Endothelial cell of umbilical vein (primary cell): ENCODE measurements at regions not wholly inside any gene's neighbourhood (a gene's known extent, or its start where the extent isn't known, plus 50 kb on each side); places are given as distances from the start of the nearest gene placed in this dataset.

ENCODE experiments used
- CTCF ChIP-seq, 2 donors: IDR thresholded peaks; 1 replicate in 1 of 2; 2 replicates in 1 of 2; pipeline ENCODE4 v1.5.1; 2011; ENCODE audit warnings: low read length in 2 of 2, mild to moderate bottlenecking in 2 of 2, moderate library complexity in 2 of 2, control low read depth in 1 of 2, inconsistent platforms in 1 of 2, low read depth in 1 of 2; ENCODE audit not compliant: insufficient read depth in 1 of 2; ENCODE audit errors: extremely low read depth in 1 of 2
- EZH2 ChIP-seq: IDR thresholded peaks from 2 replicates; pipeline ENCODE4 v1.6.1; 2012; ENCODE audit warnings: borderline replicate concordance, low read depth, mild to moderate bottlenecking, moderate library complexity, low read length, inconsistent platforms; ENCODE audit not compliant: severe bottlenecking
- GATA2 ChIP-seq: IDR thresholded peaks from 2 replicates; pipeline ENCODE4 v1.7.0; 2011; ENCODE audit warnings: low read depth, mild to moderate bottlenecking, moderate library complexity, mixed read lengths, low read length; ENCODE audit not compliant: insufficient read length, insufficient read depth
- JUN ChIP-seq: IDR thresholded peaks from 2 replicates; pipeline ENCODE4 v1.6.1; 2011; ENCODE audit warnings: borderline replicate concordance, low read depth; ENCODE audit not compliant: insufficient read length, insufficient read depth
- POLR2A ChIP-seq: IDR thresholded peaks from 2 replicates; pipeline ENCODE4 v1.6.1; 2012; ENCODE audit warnings: low read depth, mild to moderate bottlenecking, control low read depth, low read length
- POLR2AphosphoS5 ChIP-seq: IDR thresholded peaks from 2 replicates; pipeline ENCODE4 v1.6.1; 2012; ENCODE audit warnings: low read depth, mild to moderate bottlenecking, control low read depth, low read length, moderate library complexity; ENCODE audit not compliant: insufficient read depth

- TF ChIP-seq POLR2A = no peak
- TF ChIP-seq CTCF (IDR thresholded peaks at IDR 0.05; ENCODE audit: extremely low read depth in 1 of 2, insufficient read depth in 1 of 2, low read depth in 1 of 2, low read length in 2 of 2) = no peak
- TF ChIP-seq GATA2 = no peak
- TF ChIP-seq EZH2 = no peak
- no peak for TF ChIP-seq JUN
- no peak for TF ChIP-seq POLR2AphosphoS5
Observed at GRCh38 chr5:24196789-24197188, 448.0 kb downstream of the CDH10 start.
